ENCODE measurements at regions not wholly inside any gene's neighbourhood (a gene's known extent, or its start where the extent isn't known, plus 50 kb on each side); places are given as distances from the start of the nearest gene placed in this dataset.

GRCh38 chr5:62931153-62931950 is 352.7 kb downstream of the LRRC70 start:
- TF ChIP-seq POLR2A (IDR thresholded peaks at IDR 0.05; ENCODE audit: low read length) (no peak), GATA1 (IDR thresholded peaks at IDR 0.05; ENCODE audit: low read depth, low read length) (no peak)
